GM06990 (cell line): ENCODE measurements at regions not wholly inside any gene's neighbourhood (a gene's known extent, or its start where the extent isn't known, plus 50 kb on each side); places are given as distances from the start of the nearest gene placed in this dataset.

Source experiments
- DNase-seq: peaks from one replicate; pipeline ENCODE4 v3.0.0-alpha.2; 2011; ENCODE audit not compliant: insufficient read length; ENCODE audit errors: extremely low read depth
- H3K27me3 ChIP-seq: replicated peaks from 2 replicates; pipeline ENCODE4 v1.6.0; 2011; ENCODE audit warnings: low read length; ENCODE audit not compliant: control insufficient read depth, insufficient read depth
- H3K36me3 ChIP-seq: 2 replicates; pipeline ENCODE4 v1.5.1; 2011; ENCODE audit warnings: low read length; ENCODE audit not compliant: control insufficient read depth, insufficient read depth
- H3K4me3 ChIP-seq: replicated peaks from 2 replicates; pipeline ENCODE4 v1.5.1; 2011; ENCODE audit warnings: low read depth, mild to moderate bottlenecking, control low read depth, low read length
- TF ChIP-seq, protein P1 (sequence below): IDR thresholded peaks from 2 replicates; pipeline ENCODE4 v1.5.1; 2011; ENCODE audit warnings: low read length, control low read depth, mild to moderate bottlenecking, inconsistent platforms; ENCODE audit not compliant: insufficient read depth, poor library complexity, severe bottlenecking

- H3K4me3 ChIP-seq = no peak overlapping the region
- H3K36me3 ChIP-seq = no peaks in the 10 kb centered on the region
- TF ChIP-seq, protein P1, sequence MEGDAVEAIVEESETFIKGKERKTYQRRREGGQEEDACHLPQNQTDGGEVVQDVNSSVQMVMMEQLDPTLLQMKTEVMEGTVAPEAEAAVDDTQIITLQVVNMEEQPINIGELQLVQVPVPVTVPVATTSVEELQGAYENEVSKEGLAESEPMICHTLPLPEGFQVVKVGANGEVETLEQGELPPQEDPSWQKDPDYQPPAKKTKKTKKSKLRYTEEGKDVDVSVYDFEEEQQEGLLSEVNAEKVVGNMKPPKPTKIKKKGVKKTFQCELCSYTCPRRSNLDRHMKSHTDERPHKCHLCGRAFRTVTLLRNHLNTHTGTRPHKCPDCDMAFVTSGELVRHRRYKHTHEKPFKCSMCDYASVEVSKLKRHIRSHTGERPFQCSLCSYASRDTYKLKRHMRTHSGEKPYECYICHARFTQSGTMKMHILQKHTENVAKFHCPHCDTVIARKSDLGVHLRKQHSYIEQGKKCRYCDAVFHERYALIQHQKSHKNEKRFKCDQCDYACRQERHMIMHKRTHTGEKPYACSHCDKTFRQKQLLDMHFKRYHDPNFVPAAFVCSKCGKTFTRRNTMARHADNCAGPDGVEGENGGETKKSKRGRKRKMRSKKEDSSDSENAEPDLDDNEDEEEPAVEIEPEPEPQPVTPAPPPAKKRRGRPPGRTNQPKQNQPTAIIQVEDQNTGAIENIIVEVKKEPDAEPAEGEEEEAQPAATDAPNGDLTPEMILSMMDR = no peak
- no peak for DNase-seq
- H3K27me3 ChIP-seq = no peaks in the 10 kb centered on the region
Observed at GRCh38 chr1:243943671-243944428, 93.8 kb upstream of the AKT3 start.

DNA sequence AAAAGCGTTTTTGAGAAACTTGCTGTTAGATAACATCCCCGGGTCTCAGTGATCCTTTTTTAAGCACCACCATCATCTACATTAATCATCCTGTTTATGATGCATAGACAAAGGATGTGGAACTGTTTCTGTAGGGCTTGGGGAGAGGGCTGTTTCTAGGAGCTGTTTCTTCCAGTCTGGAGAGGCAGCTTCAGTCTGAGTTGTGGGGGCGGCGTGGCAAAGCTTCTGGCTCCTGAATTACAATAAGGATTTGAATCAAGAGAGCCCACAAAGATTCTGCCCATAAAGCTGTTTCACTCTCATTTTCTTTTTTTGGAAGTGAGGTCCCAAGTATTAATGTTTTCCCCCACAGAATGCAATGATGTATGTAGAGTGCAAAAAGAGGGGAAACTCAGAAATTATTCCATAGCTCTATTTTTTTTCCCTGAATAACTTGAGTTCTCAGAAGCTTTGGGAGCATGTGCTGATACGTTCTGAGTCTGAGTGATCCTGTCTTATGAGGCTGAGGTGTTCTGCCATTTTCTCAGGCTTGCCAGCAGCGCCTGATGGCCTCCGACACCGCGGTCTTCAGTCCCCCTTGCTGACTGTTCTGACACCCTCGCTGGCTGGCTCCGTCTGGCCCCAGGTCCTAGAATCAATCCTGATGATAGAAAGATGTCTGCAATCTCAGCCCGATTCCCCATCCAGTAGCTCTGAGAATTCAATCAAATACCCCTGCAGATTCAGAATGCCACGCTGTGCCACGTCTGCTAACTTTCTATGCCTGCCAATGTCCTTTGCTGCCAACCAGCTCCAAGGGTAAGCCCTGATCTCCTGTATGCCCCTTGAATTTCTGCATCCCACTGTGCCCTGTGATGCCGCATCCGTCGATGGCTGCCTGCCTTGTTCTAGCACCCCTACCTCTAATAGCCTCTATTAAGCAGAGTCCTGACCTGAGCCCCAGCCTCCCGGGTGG lies 92.4 kb upstream of the AKT3 start:
- Histone ChIP-seq H3K4me3 (no peak overlapping the region), H3K27me3 (no peaks in the 10 kb centered on the region), H3K36me3 (no peaks in the 10 kb centered on the region)
- DNase-seq = no peak
- TF ChIP-seq, protein P1 = no peak

DNA sequence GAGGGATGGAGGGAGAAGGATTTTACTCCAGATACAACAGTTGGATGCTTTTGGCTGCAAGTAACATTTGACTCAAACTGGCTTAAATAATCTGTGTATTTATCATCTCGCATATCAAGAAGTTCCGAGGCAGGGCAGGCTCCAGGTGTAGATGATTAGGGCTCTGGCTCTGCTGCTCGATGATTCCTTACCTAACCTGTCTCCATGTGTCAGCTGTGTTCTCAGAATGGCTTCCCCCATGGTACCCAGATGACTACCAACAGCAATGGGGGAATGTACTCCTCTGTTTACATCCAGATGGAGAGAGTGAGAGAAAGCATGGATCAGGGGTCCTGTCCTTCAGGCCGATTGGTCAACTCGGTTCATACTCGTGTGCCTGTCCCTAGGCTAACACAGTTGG lies 90.4 kb upstream of the AKT3 start:
- Histone ChIP-seq H3K4me3 (no peak overlapping the region), H3K36me3 (no peaks in the 10 kb centered on the region), H3K27me3 (no peaks in the 10 kb centered on the region)
- no peak for DNase-seq
- TF ChIP-seq, protein P1 = no peak

DNA sequence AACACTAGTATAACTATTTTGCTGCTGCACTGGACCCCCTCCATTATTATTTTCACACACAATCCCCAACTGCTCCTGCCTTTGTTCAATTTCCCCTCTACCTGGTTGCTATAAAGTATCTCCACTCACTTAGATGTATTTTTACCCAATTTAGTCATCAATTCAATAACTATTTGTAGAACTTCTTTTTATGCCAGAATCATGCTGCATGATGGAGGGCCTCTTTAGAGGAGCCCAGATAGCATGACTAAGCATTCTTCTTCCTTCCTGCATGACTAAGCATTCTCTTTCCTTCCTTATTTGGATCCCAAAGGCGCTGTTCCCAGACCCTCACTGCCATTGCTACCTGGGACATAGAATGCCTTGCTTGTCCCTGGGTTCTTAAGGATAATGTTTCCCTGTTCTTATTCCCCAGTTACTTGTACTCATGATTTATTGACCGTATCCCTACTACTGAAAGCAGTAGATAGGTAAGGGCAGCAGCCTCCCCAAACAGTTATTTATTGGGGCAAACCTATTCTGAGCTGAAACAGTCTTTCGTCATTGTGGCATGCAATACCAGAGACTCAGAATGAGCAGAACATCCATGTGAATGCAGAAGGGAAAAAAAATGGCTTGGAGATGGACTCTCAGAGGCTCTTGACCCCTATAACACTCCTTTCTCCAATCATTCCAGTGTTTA lies 89.3 kb upstream of the AKT3 start:
- TF ChIP-seq, protein P1 = no peak
- Histone ChIP-seq H3K4me3 (no peak overlapping the region), H3K36me3 (no peaks in the 10 kb centered on the region), H3K27me3 (no peaks in the 10 kb centered on the region)
- no peak for DNase-seq

DNA sequence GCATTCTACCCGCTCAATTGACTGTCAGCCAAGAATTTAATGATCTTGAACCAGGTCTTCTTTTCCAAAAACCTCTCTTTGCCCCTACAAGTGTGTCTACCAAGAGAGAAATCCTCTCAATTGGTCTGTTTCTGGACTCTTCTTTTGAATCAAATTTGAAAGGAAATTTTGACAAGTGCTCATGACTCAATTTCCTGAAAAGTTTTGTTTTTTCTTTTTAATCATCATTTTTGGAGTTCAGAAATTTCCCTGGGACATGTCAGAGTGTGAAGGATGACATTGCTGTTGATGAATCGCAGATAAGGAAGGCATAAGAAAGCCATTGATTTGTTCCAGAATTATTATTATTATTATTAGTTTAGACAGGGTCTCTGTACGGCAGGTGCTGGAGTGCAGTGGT lies 88.2 kb upstream of the AKT3 start:
- no peaks in the 10 kb centered on the region for H3K27me3 ChIP-seq
- H3K36me3 ChIP-seq = no peaks in the 10 kb centered on the region
- DNase-seq = no peak
- no peak overlapping the region for H3K4me3 ChIP-seq
- TF ChIP-seq, protein P1 = no peak
